NOMO-1 treated with DMSO at 0.1 percent for 48 hours (cell line): ENCODE measurements at regions not wholly inside any gene's neighbourhood (a gene's known extent, or its start where the extent isn't known, plus 50 kb on each side); places are given as distances from the start of the nearest gene placed in this dataset.

Source experiments
- DNase-seq: peaks from one replicate; lab custom pipeline; 2025; ENCODE audit not compliant: unreplicated experiment; lab: John Stamatoyannopoulos, UW

DNA sequence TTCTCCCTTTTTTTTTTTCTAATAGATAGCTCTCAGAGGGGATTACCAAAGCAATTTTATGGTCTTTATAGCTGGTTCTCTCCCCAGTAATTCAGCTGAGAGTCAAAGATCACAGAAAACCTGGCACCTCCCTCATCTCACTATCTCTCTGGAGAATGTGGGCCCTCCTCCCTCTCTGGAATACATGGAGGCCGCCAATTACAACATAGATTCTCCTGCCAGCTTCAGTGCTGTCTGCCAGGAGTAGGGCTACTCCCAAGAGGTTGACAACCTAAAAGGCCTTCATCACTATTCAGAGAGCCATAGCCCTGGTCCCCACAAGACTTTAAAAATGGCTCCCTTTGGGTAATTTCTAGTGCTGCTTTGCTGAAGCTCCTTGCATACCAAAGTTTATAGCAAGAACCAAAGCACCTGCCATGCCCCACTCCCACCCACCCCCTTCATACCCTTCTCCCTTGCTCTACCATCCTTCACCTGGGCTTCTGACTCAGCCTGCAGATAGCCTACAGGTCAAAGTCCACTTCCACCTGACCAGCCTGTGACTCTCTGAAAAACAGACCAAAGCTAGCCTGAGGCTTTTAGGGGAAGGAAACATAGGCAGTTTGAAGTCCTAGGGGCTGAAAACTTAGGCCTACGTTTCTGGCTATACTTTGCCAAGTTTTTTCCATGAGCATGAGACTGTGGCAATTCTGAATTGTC is 472.3 kb downstream of the TNS1 start:
- DNase-seq, result no peak

DNA sequence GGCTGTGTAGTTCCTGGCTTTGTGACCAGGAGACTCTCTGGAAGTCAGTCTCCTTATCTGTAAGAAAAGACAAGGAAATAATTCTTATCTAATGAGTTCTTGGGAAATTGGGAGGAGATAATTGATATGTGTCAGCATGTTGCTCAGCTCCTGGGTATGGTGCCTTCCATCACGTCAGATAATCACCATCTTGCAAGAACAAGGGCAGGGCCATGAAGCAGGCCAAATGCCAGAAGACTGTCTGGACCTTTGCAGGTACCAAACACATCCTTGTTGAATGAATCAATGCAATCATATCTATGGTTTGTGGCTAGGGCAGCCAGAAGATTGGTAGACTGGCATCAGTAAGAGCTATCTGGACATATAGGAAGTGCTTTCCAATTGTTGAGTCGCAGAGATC is 473.5 kb downstream of the TNS1 start:
- no peak for DNase-seq

DNA sequence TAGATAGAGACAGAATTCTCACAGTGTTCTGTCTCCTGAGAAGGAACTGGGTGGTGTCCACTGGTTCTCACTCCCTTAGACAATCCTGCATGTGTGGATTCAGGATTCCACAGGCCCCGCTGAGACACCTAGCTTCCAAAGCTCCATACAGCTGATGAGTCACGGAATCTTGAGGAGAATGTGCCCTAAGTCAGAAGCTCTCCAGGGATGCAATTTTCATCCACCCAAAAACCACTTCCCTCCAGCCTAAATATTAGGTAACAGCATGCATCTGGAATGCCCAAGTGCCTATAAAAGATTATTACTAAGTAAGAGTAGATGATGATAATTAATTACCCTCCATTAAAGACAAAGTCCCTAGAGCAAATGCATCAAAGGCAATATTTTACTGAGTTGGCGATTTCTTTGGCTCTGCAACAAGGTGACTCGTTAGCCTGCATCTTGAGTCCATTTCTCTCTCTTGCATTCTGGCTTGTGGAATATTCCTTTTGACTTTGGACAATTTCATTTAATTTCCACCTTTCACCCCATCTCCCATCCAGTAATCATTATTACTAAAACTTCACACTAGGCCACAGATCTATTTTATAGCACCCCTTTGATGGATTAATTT is 475.1 kb downstream of the TNS1 start:
- DNase-seq, result no peak

DNA sequence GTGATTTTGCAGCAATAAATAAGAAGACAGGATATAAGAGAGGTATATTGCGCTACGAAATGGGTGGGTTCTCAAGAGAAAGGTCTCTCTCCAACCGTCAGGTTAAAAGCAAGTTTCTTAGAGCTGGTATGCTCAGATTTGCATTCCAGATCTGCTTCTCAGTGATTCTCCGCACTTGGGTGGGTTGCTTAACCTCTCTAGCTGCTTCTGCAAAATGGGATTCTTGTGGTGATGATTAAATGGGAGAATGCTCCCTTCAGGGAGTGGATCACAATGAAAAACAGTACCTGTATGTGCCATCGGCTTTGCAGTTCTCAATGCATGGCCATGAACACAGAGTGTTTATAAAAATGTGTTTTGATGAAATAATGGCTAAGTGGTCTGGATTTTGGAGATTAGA is 477.7 kb downstream of the TNS1 start:
- no peak for DNase-seq

DNA sequence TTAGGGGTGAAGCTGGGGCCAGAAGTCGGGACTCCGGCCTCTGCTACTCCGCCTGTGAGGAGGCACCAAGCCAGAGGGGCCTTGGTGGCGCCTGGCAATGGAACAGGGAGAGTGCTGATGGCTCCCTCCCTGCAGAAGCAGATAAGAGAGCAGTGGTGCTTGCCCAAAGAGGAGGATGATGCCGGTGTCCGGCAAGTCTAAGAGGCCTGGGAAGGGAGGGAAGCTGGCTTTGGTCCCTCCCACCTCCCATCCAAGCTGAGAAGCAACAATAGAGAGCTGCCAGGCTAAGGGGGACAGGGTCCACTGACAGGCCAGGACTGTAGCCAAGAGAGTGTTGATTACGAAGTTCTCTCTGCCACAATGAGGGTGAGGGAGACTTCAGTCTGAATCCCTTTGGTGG is 479.5 kb downstream of the TNS1 start:
- no peak for DNase-seq

DNA sequence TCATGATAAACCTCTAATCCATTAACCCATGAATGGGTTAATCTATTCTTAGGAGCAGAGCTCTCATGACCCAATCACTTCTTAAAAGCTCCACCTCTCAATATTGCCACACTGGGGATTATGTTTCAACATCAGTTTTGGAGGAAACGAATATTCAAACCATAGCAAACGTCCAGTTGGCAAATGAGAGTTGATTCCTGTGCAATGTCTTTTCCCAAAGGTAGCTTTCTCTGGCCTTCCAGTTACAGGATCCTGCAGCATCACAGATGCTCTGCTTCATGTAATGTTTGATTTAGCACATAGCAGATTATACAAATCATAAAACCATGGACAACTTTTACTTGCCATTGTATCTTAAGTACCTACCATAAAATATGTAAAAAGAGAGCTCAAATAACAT is 481.0 kb downstream of the TNS1 start:
- peak; percentile 63 for DNase-seq

DNA sequence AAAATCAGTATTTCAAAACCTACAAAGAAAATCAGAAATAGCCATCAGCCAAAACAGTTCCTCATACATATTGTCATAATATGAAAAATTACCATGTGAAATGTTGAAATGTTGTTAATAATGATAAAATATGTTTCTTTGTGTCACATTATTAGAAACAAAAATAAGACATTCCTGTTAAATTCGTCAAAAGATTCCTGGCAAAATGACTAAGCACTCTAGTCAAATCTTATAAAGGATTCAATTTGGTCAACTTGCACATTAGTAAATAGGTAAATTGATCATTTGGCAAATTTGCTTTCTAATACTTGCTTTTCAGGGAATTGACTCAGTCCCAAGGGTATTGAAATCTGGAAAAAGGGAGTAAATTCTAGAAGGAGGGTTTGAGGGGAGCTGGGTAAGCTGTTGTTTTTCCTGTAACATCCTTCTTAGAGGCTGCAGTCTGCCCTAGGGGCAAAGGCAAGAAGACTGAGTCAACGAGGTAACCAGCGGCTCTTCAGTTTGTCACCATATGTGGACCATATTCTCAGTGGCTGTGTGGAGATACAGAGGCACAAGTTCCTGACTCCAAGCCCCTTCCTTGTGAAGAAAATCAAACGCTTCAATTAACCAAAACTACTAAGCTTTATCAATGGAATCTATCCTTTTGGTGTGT is 482.3 kb downstream of the TNS1 start:
- DNase-seq, result no peak

DNA sequence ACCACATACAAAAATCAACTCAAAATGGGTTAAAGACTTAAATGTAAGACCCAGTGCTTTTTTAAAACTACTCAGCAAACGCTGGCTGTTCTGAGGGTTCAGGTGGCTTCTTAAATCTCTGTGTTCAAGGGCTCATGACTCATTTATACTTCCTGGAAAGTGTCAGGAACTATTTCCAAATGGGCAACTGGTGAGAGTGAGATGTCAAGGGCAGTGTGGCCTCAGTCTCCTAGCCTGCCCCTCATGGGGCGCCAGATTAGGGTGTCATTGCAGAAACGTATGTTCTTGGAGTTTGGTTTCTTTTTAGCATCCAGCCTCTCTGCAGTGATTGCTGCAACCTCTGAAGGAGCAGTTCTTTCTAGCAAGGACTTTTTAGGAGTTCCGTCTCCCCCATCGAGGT is 485.4 kb downstream of the TNS1 start:
- no peak for DNase-seq

DNA sequence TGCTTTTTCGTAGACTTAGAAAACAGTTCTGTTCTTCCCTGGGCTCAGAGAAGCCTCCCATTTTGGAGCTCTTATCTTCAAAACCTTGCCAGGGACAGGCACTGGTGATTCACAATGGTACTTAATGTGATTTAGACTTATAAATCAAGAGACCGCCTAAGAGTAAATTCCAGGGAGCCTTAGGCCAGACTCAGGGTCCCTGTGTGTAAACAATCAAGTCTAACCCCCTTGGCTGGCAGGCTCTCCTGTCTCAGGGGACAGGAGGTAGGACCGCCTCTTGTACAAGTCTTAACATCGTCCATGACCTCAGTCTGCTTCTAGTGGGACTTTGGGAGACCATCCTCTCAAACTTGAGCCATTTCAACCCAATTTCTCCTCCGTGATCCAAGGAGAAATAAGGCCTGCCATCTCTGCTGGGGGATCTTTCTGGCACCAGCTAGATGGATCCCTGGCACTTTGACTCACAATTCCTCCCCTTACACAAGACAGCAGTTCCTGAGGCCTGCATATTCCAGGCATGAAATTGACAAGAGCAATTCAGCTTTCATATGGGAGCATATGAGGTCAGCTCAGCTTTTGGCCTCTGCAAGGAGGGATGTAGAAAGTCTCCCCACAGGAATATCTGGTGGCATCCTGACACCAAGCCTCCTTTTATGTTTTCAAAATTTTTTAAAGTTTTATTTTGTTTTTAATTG is 487.0 kb downstream of the TNS1 start:
- no peak for DNase-seq

DNA sequence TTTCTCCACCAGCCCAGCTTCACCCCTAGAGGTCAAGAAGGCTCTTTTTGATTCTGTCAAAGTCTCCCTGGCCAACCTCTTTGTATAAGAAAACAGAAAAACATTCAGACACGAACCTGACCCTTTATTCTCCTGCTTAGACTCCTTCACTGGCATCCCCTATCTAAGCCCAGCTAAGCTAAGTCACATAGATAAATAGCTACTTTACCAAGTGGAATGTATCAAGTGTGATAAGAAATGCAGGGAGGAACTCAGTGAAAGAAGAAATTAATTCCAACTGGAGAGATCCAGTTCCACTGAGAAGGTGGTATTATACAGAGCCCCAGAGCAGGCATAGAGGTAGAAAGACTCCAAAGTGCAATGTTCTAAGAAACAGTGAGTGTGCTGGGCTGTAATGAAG is 489.5 kb downstream of the TNS1 start:
- no peak for DNase-seq

DNA sequence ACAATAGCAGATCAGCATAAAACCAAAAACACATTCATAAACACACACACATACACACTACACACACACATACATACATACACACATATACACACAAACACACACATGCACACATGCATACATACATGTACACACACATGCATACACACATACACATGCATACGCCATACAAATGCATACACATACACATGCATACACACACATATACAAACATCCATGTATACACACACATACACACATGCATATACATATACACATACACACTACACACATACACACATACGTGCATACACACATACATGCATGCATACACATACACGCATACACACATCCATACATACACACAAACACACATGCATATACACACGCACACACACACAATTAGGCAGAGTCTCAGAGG is 490.1 kb downstream of the TNS1 start:
- DNase-seq, result no peak

DNA sequence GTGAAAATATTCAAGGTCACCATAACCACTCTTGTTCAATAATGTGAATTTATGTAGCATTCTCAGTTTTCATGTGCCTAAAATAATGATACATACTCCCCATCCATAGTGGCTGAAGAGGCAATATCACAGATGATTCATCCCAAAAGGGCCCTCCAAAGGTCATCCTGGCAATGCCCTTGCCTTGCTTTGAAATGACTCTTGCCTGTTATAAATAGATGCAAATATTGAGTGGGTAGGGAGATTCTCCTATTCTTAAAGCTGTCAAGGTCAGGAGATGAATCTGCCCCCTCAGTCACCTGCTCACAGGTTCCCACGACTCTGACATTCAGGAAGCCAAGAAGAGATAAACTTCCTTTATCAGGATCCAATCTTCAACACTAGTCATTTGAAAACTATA is 490.5 kb downstream of the TNS1 start:
- DNase-seq, result no peak

DNA sequence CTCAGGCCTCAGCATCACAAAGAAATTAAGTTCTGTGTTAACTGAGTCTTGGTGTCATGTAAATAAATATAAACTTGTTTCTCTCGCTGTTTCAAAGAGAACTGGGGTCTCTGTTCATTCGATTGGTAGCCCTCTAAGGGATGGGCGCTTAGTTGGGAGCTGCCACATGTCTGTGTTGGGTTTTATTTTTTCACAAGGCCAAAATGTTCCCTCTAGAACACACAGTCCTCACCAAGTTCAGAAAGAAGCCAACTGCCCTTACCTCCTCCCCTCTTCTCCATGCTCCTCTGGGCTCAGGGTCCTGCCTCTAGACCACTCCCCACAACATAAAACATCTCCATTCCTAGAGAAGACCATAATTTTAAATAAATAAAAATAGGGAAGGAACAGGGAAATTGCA is 490.9 kb downstream of the TNS1 start:
- DNase-seq, result no peak

DNA sequence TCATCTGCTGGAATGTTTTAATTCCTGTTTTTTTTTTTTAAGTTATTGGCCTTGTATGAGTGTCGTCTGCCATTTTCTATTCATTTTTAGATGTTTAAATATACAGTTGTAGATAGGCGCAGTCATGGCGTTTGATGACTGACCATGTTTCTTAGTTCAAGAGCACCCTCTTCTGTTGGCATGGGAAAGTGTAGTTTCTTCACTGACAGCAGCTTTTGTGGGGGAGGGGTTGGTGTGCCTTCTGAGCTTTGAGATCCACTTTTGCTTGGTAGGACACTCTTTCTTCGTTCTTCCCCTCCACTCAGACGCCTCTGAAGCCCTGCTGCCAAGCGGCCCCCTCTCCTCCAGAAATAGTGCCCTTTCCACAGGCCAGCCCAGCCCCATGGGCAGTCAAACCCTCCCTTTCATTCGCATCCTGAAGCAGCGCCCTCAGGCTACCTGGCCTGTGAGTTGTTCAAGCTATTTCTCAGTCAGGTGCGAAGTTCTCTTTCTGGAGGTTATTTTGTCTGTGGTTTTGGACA is 492.0 kb downstream of the TNS1 start:
- DNase-seq, result peak; percentile 79

DNA sequence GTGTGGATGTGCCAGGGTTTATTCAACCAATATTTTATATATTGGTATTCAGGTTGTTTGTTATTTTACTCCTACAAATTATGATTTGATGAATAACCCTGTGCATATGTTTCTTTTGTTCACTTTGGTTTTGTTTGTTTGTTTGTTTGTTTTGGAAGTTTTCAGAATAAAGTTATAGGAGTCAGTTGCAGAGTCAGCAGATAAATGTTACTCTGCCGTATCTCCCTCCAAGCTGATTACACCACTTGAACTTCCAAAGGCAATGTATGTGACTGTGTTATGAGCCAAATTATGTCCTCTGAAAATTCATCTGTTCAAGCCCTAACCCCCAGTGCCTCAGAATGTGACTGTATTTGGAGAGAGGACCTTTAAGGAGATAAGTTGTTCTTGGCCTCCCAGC is 497.5 kb downstream of the TNS1 start:
- DNase-seq, result no peak

DNA sequence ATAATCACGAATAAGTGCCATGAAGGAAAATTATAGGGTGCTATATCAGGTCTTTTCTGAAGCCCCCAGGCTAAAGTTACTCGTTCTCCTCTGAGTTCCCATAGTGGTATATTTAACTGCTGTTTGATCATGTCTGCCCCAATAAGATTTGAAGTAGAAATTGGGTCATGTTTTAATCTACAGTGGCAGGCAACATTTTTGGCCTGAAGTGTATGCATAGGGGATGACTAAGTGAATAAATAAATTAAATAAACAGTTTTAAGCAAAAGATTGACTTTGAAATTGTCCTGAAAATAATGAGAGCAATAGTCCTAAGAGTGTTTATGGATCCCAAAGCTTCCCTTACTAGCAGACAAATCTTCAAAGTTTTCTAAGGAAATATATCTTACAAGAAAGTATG is 500.9 kb downstream of the TNS1 start:
- DNase-seq, result no peak

DNA sequence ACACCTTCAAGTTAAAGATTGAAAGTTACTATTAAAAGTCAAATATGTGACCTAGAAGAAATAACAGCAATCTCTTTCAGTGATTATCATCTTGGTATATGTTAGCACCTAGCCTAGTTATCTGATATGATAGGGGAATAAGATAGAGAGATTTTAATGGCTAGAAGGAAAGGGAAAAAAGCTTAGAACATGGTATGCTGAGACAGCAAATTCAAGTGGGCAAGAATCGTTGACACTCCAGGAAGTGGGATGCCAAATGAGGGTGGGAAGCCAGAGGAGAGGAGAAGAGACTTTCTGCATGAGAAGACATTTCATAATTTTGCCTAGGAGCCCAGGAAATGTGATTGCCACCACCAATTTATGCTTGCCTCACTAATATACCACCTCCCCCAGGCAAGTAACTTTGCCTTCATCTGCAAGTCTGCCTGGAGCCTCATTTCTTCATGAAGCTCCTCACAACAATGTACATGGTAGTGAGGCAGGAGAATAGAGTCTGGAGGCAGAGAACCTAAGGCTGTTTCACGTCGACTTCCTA is 504.9 kb downstream of the TNS1 start:
- no peak for DNase-seq

DNA sequence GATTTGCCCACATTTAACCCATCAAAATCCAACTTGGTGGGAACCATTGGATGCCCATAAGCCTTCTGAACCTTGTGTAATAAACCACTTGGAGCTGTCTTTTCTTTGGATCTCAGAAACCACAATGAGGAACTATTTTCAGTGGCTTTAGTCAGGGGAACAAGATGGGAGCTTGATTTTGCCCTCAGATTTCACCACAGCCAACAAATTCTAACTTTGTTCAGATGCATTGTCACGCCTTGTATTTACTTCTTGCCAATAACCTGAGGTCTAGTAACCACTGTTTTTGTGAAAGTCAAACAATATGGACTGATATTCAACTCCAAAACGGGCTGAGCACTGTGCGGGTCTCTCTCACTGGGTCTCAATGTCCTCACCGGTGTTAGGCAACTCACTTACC is 508.2 kb downstream of the TNS1 start:
- DNase-seq, result peak; percentile 74

DNA sequence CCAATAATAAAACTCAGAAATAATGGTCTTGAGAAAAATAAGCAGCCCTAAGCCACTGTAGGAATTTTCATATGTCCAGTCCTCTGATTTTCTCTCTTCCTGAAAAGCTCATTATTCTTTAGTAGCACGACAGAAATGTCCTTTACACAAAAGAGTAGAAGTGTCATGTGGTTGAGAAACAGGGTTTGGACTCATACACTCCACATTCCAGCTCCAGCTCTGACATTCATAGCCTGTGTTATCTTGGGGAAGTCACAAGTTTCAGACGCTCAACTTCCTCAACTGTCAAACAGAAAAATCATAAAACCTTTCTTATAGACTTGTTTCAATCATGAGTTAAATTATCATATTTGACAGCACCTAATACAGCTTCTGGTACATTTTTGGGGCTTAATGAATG is 511.5 kb downstream of the TNS1 start:
- peak; percentile 60 for DNase-seq

DNA sequence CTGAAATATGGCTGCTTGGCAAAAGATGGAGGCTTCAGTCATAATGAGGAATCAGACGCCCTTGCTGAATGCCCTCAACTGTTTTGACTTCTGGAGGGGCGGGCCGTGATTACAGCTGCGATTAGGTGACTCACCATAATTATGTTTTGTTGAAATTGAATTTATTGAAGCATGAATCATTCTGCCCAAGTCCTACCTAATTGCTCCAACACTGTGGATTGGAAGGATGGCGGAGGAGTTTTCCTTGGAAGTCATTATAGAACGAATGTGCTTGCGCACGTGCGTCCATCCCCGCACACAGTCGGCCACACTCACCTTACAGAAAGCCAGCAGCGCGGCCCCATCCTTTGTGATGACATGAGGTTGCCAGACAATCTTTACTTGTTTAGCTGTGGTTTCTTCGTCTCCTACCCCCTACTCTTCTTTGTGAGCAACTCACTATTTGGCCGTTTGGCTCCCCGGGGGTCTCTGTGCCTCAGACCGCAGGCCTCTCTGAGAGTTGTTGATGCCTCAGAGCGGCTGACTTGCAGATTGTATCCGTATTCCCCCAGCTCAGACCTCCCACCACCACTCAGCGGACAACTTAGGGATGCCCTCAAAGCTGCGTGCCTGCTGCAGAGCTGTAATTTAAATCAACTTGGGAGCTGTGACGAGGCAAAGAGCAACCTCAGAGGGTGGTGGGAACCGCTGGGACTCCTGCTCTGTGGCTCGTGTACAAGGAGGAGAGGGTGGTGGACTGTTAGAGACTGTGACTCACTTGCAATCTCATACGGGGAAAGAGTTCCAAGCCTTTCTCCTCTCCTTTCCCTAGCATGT is 513.4 kb downstream of the TNS1 start:
- DNase-seq, result no peak

DNA sequence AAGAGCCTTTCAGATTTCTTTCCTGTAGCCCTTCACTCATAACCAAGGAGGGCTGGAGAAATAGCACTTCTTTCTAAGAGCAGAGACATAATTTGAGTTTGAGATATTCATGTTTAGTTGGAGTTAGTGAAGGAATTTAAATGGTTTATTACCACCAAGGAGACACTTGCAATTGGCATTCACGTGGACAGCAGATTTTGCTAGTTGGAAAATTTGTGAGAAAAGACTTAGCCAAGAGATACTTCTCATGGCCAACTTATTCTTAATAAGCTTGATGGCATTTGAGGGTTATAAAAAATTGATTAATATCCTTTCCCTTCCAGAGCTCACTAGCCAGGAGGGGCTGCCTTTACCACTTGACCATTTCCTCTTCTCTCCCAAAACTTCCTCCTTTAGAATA is 518.7 kb downstream of the TNS1 start:
- DNase-seq, result no peak
